GM23338 (cell line): ENCODE measurements at regions not wholly inside any gene's neighbourhood (a gene's known extent, or its start where the extent isn't known, plus 50 kb on each side); places are given as distances from the start of the nearest gene placed in this dataset.

ENCODE experiments used
- ATAC-seq: fragments of 200-7000 bp; cut with Tn5 transposase; 3 replicates; pipeline ENCODE4 v1.9.1; 2020
- DNase-seq: peaks from one replicate; pipeline ENCODE4 v3.0.0-alpha.2; 2015; ENCODE audit warnings: low spot score
- H2AFZ ChIP-seq: fragments of 200-600 bp; sonication (generic); 2 replicates; pipeline ENCODE4 v1.8.0; 2016; ENCODE audit warnings: antibody characterized with exemption, mild to moderate bottlenecking, moderate library complexity
- H3F3A ChIP-seq: fragments of 200-600 bp; sonication (generic); replicated peaks from 2 replicates; pipeline ENCODE4 v1.8.0; 2017; ENCODE audit warnings: antibody characterized with exemption, mixed run types, low read depth
- H3K27ac ChIP-seq: fragments of 200-600 bp; sonication (generic); 2 replicates; pipeline ENCODE4 v1.6.1; 2016; ENCODE audit warnings: low read depth
- H3K27me3 ChIP-seq: fragments of 200-600 bp; sonication (generic); 2 replicates; pipeline ENCODE4 v1.8.0; 2016; ENCODE audit warnings: mild to moderate bottlenecking, mixed run types, moderate library complexity; ENCODE audit not compliant: insufficient read depth
- H3K36me3 ChIP-seq: fragments of 200-600 bp; sonication (generic); 2 replicates; pipeline ENCODE4 v1.8.0; 2016; ENCODE audit warnings: mild to moderate bottlenecking; ENCODE audit not compliant: insufficient read depth
- H3K4me1 ChIP-seq: fragments of 200-600 bp; sonication (generic); 2 replicates; pipeline ENCODE4 v1.8.0; 2016; ENCODE audit warnings: mild to moderate bottlenecking, moderate library complexity; ENCODE audit not compliant: insufficient read depth
- H3K4me2 ChIP-seq: fragments of 200-600 bp; sonication (generic); 2 replicates; pipeline ENCODE4 v1.7.1; 2017; ENCODE audit warnings: mixed run types
- H3K4me3 ChIP-seq: fragments of 200-600 bp; sonication (generic); 2 replicates; pipeline ENCODE4 v1.6.1; 2016; ENCODE audit warnings: mixed run types
- H3K79me2 ChIP-seq: fragments of 200-600 bp; sonication (generic); replicated peaks from 2 replicates; pipeline ENCODE4 v1.8.0; 2017; ENCODE audit warnings: mild to moderate bottlenecking; ENCODE audit not compliant: insufficient read depth
- H3K9me2 ChIP-seq: fragments of 200-600 bp; sonication (generic); 2 replicates; pipeline ENCODE4 v1.8.0; 2017; ENCODE audit not compliant: insufficient read depth
- H4K20me1 ChIP-seq: fragments of 200-600 bp; sonication (generic); replicated peaks from 2 replicates; pipeline ENCODE4 v1.8.0; 2017; ENCODE audit warnings: mild to moderate bottlenecking; ENCODE audit not compliant: insufficient read depth
- H3K27ac Mint-ChIP-seq: 2 replicates; pipeline ENCODE4 v1.8.0; 2020; ENCODE audit warnings: inconsistent platforms, mild to moderate bottlenecking, moderate library complexity, mixed read lengths
- H3K27me3 Mint-ChIP-seq: 3 replicates; pipeline ENCODE4 v1.8.0; 2022; ENCODE audit warnings: low read depth, mild to moderate bottlenecking, moderate library complexity, mixed read lengths, inconsistent platforms; ENCODE audit not compliant: insufficient read depth, poor library complexity
- H3K36me3 Mint-ChIP-seq: 3 replicates; pipeline ENCODE4 v1.8.0; 2021; ENCODE audit warnings: low read depth, mild to moderate bottlenecking, inconsistent platforms, moderate library complexity, mixed read lengths
- H3K4me1 Mint-ChIP-seq: 3 replicates; pipeline ENCODE4 v1.8.0; 2020; ENCODE audit warnings: mild to moderate bottlenecking, inconsistent platforms, mixed read lengths
- H3K4me3 Mint-ChIP-seq: 3 replicates; pipeline ENCODE4 v1.8.0; 2021; ENCODE audit warnings: moderate library complexity, mild to moderate bottlenecking, inconsistent platforms, mixed read lengths
- H3K9me3 Mint-ChIP-seq: 3 replicates; pipeline ENCODE4 v1.8.0; 2020; ENCODE audit warnings: moderate library complexity, mild to moderate bottlenecking, inconsistent platforms, mixed read lengths
- CTCF ChIP-seq, 2 experiments: fragments of 200-600 bp in 1 of 2; sonication (generic) in 1 of 2; conservative IDR thresholded peaks; 2 replicates each; pipeline versions ENCODE4 v1.5.1 to v1.6.1; 2016 to 2017; ENCODE audit warnings: antibody characterized with exemption in 2 of 2, low read depth in 2 of 2, mild to moderate bottlenecking in 2 of 2, moderate library complexity in 1 of 2
- EZH2 ChIP-seq: fragments of 200-600 bp; sonication (generic); IDR thresholded peaks from one replicate; pipeline ENCODE4 v1.8.0; 2017; ENCODE audit warnings: antibody characterized with exemption, mild to moderate bottlenecking, low read depth; ENCODE audit not compliant: unreplicated experiment
- JUNB ChIP-seq: IDR thresholded peaks from one replicate; pipeline ENCODE4 v1.6.1; 2016; ENCODE audit warnings: antibody characterized with exemption; ENCODE audit not compliant: unreplicated experiment
- REST ChIP-seq: IDR thresholded peaks from one replicate; pipeline ENCODE4 v1.6.1; 2018; ENCODE audit warnings: antibody characterized with exemption; ENCODE audit not compliant: unreplicated experiment
- STAT1 ChIP-seq: IDR thresholded peaks from one replicate; pipeline ENCODE4 v1.6.1; 2016; ENCODE audit warnings: antibody characterized with exemption; ENCODE audit not compliant: unreplicated experiment
- ZNF114 ChIP-seq: fragments of 250-450 bp; sonication (Bioruptor Pico); IDR thresholded peaks from 2 replicates; pipeline ENCODE4 v1.5.0; 2020; ENCODE audit warnings: mild to moderate bottlenecking, moderate library complexity
- ZNF462 ChIP-seq: fragments of 250-450 bp; sonication (Bioruptor Pico); IDR thresholded peaks from 2 replicates; pipeline ENCODE4 v1.5.0; 2020; ENCODE audit warnings: mild to moderate bottlenecking, moderate library complexity

DNA sequence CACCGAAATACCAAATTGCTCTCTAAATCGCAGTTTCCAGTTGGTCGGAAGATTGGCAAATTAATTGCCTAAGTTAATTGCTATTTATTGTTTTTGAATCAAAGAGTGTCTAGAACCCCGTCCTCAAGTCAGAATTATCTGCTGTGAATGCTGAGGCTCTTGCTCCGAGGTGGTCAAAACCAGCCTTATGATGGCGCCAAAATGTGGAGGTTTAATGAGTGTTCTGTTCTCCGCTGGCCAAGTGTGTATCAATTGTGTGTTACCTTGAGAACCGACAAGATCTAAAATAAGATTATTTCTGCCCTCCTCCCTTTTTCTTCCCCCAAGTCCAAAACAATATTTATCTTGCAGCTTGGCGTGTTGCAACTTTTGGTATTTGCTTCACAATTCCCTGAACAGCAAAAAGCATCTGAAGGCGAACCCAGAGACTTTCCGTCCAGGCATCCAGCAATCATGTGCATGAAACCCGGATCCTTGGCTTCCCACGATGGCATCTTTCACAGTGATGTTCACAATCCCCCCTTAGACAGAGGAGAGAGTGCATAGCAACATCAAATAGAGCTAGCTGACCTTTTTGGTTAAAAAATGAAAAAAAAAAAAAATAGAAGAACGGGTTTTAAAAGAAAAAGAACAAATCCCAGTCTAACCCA lies 323.0 kb downstream of the MYCN start:
- Histone ChIP-seq H2AFZ (peak overlapping the region; percentile 78; the same call in 1 of the 2 replicates), H3K9me2 (no peaks in the 10 kb centered on the region; the same call in 1 of the 2 replicates)
- no peak overlapping the region for H3K27ac Mint-ChIP-seq

More for the DNA sequence above, 323.0 kb downstream of the MYCN start:
- DNase-seq (no peak), ATAC-seq (no peak)
- no peak overlapping the region for H3K4me3 Mint-ChIP-seq
- TF ChIP-seq ZNF462 (CRISPR knock-in tag) (no peak), ZNF114 (CRISPR knock-in tag) (no peak), STAT1 (no peak), REST (no peak), EZH2 (no peak), JUNB (no peak), CTCF (conservative IDR thresholded peaks at IDR 0.05; ENCODE audit: low read depth in 2 of 2) (peak; percentile 8 to 44; a peak in 2 of 4 replicates)
- H3K9me3 Mint-ChIP-seq: peaks cover 2% of the 10 kb centered on the region; the same call in 1 of the 3 replicates
- Histone ChIP-seq H3K4me1 (0 out of 2 replicates have a peak, but pooled peaks cover 6% of the 10 kb centered on the region), H4K20me1 (no peaks in the 10 kb centered on the region), H3K4me3 (no peak overlapping the region), H3K4me2 (no peak overlapping the region), H3K27me3 (no peaks in the 10 kb centered on the region), H3F3A (no peaks in the 10 kb centered on the region), H3K27ac (no peak overlapping the region), H3K36me3 (no peaks in the 10 kb centered on the region), H3K79me2 (no peaks in the 10 kb centered on the region)
- H3K4me1 Mint-ChIP-seq: peaks cover 13% of the 10 kb centered on the region; the same call in 2 of the 3 replicates
- H3K36me3 Mint-ChIP-seq: no peaks in the 10 kb centered on the region
- H3K27me3 Mint-ChIP-seq: no peaks in the 10 kb centered on the region
